ENCODE measurements at regions not wholly inside any gene's neighbourhood (a gene's known extent, or its start where the extent isn't known, plus 50 kb on each side); places are given as distances from the start of the nearest gene placed in this dataset.
A peak's percentile ranks its signal among the peaks of the same experiment; 100 is the strongest.
"Not testable (repeated sequence)": the region's sequence is repeated elsewhere in the genome, so short reads cannot be mapped to it uniquely, and the experiment has no call there.

GRCh38 chr4:114034189-114034588 is 54.7 kb upstream of the ARSJ start:
- no peak for DNase-seq

DNA sequence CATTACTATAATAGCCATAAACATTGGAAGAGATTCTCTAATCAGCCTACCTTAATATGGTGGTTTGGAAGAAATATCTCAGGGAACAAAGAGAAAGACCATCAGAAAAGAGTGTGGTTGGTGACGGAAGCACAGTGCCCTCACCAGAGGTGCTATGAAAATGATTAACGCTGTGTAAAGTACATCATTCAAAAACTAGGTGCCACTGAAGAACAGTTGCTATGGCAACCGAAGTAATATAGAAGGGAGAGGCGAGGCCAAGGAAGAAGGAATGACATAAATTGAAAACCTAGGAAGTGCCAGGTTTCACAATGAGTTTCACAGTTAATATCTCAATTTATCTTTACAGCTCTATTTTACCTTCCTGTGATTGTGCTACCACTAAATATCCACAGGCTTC is 57.0 kb upstream of the ARSJ start:
- DNase-seq = no peak

DNA sequence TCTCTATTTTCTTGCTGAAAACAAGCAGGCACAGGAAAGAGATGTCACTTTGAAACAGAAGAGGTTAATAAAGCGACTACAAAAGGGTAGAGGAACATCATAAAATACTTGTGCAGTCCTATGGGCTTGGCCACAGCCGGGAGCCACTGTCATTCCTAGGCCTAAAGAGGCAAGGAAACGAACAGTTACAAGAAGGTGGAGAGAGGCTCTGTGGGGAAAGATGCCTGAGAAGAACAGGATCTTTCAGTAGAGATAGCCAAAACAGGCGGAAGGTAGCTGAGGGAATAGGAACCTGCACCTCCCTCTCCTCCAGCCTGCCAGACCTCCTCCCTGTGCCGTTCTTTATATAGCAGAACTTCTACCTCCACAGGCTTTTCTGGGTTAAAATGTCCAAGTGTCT is 57.4 kb upstream of the ARSJ start:
- no peak for DNase-seq

- no peak for DNase-seq
These were observed 58.5 kb upstream of the ARSJ start for GRCh38 chr4:114037988-114038387.

DNA sequence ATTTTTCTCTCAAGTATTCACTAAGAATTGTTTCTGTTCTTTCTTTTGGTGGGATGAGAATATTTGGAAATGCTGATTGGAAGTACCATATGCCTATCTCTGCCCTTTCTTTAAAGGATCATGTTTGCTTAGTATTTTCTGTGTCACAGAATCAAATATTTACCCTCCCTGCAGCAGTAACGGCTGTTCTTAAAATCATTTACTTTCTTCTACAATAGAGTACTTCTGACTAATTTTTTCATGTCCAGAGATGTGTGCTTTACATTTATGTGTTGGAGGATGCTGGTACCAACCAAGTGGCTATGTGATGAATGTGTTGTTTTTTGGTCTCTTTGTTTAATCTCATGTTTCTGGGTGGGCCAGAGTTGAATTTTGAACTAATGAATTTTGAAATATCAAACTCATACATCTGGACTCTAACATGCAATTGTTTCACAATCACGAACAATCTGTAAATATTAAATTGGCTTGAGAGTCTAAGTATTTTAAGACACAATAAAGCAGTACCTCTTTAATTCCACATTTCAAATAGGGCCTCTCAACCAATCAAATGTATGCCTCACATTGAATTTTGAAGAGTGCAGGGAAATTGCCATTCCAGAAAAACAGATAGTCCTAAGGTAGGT is 59.4 kb upstream of the ARSJ start:
- DNase-seq = no peak

DNA sequence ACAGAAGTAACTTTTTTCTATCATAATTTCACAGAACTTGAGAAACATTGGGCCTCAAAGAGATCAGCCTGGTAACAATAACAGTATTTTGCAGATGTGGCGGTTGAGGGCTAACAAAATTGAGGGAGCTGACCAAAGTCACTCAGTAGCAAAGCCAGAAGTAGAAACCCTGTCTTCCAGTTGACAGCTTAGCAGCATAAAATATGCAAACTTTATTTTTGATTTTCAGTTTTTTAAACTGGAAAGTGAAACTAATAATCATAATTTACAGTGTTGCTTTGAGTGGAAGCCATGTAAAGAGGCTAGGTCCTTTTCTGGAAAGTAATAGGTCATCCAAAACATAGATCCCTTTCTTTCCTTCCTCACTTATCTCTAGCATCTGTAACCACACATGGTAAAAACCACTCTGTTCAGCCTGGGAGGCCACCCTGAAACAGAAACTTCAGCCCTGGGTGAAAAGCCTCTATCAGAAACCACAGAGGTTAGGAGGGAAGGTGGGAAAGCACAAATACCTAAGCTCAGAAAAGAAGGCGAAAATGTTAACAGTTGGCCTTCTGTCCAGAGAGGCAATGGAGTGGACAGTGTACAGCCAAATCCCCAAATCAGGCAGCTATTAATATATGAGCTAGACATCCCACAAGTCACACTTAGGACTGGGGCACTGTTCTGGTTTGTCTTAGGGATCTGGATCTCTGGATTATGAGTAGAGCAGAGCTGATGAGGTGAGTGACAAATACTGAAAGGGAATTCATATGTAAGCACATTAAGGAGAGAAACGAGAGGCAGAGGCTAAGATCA is 61.1 kb upstream of the ARSJ start:
- no peak for DNase-seq

DNA sequence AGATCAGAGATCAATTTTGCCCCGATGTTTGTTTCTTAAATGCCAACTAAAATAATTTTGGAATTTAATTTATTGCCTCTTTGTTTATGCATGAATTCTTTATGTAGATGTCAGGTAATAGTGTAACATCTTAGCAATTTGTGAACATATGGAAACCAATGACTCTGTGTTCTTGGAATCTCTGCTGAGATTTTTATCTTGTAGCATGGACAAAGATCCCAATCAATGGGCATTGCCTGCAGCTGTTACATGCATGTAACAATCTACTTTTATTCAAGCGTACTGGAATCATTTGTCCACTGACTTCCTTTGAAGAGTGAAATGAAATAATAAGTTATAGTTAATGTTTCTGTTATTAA is 61.6 kb upstream of the ARSJ start:
- DNase-seq = no peak

DNA sequence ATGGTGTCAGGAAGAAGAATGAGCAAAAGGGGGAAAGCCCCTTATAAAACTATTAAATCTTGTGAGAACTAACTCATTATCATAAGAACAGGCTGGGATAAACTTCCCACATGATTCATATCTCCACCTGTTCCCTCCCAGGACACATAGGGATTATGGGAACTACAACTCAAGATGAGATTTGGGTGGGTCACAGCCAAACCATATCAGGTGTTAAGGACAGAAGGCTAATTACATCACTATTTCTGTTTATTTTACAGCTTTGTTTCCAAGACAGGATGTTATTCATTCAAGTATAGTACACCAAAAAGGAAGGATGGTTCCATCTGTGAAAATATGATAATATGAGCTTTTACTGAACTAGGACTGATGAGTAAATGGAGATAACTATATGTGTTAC is 63.7 kb upstream of the ARSJ start:
- no peak for DNase-seq

DNA sequence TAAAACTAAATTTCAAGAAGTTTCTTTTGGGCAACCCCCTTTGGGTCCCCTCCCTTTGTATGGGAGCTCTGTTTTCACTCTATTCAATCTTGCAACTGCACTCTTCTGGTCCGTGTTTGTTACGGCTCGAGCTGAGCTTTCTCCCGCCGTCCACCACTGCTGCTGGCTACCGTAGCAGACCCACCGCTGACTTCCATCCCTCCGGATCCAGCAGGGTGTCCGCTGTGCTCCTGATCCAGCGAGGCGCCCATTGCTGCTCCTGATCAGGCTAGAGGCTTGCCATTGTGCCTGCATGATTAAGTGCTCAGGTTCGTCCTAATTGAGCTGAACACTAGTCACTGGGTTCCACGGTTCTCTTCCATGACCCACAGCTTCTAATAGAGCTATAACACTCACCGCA is 64.9 kb upstream of the ARSJ start:
- DNase-seq = not testable (repeated sequence)

GRCh38 chr4:114046331-114046730 is 66.9 kb upstream of the ARSJ start:
- no peak for DNase-seq

DNA sequence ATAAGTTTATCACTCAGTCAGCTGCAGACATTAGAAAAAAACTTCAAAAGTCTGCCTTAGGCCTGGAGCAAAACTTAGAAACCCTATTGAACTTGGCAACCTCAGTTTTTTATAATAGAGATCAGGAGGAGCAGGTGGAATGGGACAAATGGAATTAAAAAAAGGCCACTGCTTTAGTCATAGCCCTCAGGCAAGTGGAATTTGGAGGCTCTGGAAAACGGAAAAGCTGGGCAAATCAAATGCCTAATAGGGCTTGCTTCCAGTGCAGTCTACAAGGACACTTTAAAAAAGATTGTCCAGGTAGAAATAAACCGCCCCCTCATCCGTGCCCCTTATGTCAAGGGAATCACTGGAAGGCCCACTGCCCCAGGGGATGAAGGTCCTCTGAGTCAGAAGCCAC is 68.7 kb upstream of the ARSJ start:
- not testable (repeated sequence) for DNase-seq

- peak; percentile 83 for DNase-seq
These were observed 72.8 kb upstream of the ARSJ start for GRCh38 chr4:114052227-114052626.

DNA sequence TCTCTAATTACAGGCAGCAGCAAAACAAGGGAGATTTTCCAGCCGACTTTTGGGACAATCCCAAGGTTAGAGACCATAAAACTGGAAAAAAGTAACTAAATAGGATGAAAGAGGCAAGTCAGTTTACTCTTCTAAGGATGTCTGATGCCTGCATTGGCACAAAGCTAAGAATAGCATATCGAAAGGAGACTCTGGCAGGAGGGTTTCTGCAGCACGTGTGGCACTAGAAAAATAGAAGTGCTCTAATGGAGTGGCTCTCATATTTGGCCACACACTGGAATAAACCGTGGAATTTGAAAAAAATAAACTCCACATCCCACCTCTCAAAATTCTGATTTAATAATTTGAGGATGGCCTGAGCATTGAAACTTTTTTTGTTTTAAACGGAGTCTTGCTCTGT is 77.2 kb upstream of the ARSJ start:
- no peak for DNase-seq

- DNase-seq = no peak
These were observed 78.3 kb upstream of the ARSJ start for GRCh38 chr4:114057746-114058145.

DNA sequence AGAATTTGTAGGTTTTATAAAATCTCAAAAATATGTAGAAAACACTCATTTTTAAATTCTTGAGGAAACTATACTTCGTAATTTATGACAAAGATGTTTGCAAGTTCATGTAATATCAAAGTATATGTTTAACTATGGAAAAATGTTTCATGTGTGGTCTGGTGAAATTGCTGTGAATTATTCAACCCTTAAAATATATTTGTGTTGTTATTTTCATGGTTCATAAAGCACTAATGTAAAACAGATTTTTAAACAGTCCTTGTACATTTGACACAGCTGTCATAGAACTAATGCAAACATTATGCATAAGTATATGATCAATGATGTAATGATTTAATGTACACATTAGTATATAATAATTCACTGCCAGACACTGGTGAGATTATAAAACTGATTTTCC is 83.1 kb upstream of the ARSJ start:
- DNase-seq = no peak

- no peak for DNase-seq
These were observed 93.3 kb upstream of the ARSJ start for GRCh38 chr4:114072781-114073180.

DNA sequence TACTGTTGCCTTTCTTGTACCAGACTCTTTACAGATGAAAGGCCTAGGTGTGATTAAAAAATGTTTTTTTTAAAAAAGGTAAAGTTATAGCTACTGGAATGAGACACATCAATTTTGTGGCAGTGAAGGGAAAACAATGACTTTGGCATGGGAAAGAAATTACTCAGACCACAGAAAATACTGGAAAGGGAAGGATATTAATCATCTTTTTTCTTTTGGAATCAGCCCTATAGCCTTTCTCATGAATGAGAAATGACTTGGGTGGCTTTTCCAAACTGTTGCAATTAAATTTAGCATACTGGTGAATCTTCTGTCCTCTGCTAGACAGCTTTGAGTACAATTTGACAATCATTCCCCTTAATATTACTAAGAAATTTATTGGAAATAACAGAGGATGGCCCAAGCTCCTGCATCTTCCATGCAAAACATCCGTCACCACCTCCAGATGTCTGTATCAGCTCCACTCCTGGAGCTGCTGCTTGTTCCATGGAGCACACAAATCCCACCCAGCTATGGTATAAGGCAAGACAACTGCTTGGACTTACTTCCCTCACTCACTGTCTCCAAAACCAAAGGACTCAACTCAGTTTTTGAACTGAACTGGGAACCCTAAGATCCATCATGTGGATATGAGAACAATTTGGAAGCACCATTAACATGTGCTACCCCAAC is 97.6 kb upstream of the ARSJ start:
- DNase-seq = no peak

- no peak for DNase-seq
These were observed 98.2 kb upstream of the ARSJ start for GRCh38 chr4:114077610-114078009.

DNA sequence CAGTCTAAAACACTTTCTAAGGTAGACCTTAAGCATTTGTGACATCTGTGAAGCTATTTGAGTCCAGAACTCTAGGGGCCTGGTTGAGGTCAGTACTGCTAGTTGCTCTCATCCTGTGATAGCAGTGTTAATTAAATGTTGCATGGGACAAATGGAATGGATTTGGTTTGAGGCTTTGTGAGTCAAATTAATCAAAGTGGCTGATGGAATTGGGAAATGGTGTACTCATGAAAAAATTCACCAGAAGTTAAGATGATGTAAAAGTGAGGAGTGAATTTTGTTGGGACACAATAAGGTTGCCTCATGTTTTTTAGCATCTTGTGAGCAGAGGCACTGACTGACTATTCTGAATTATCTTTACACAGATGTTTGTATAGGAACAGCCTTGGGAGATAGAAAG is 99.2 kb upstream of the ARSJ start:
- DNase-seq = no peak

DNA sequence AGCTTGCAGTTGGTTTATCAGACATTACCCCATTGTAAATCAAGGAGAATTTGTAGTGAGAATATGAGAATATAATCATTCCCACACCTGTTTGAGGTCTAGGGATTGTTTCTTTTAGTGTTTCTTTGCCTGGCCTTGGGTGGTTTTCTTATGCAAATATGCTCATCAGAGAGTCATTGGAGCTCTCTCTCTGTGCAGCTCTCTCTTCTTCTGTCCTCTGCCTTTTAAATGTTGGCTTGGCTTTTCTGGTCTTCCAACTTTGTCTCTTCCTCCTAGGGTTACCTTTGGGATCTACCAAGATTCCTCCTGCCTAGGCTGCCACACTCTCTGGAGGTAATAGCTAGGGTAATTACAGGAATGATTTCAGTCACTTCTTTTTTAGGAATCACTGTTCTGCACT is 102.3 kb upstream of the ARSJ start:
- DNase-seq = no peak

GRCh38 chr4:114082348-114082747 is 102.9 kb upstream of the ARSJ start:
- no peak for DNase-seq

GRCh38 chr4:114085611-114086345 is 106.3 kb upstream of the ARSJ start:
- no peak for DNase-seq

- DNase-seq = no peak
These were observed 108.3 kb upstream of the ARSJ start for GRCh38 chr4:114087596-114088230.

All from DMS79 treated with DMSO at 0.1 percent for 48 hours (cell line).